ENCODE measurements at regions not wholly inside any gene's neighbourhood (a gene's known extent, or its start where the extent isn't known, plus 50 kb on each side); places are given as distances from the start of the nearest gene placed in this dataset.

DNA sequence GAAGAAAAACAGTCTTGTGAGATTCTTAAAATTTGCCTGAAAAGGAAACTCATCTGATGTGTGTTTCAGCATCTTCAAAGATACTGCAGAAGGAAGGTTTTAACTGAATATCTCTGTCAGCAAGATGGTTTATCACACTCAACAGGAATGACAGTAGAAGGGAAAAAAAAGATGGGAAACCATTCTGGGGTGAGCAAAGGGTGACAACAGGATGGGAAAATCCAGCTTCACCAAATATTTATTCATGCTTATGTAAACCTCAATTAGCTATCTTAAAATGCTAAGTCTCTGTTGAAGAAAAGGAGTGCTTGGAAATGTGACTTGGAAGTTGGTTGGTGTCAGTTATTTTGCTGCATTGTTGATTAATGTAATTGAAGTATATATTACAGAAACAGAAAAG, 82.2 kb downstream of the FZD1 start (continued):
- TF ChIP-seq, protein P1, sequence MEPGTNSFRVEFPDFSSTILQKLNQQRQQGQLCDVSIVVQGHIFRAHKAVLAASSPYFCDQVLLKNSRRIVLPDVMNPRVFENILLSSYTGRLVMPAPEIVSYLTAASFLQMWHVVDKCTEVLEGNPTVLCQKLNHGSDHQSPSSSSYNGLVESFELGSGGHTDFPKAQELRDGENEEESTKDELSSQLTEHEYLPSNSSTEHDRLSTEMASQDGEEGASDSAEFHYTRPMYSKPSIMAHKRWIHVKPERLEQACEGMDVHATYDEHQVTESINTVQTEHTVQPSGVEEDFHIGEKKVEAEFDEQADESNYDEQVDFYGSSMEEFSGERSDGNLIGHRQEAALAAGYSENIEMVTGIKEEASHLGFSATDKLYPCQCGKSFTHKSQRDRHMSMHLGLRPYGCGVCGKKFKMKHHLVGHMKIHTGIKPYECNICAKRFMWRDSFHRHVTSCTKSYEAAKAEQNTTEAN (CRISPR knock-in tag; conservative IDR thresholded peaks at IDR 0.05) = no peak
- TF ChIP-seq ZNF567 (CRISPR knock-in tag; IDR thresholded peaks at IDR 0.05; ENCODE audit: borderline replicate concordance) (no peak), NFKB2 (CRISPR knock-in tag; IDR thresholded peaks at IDR 0.05; ENCODE audit: borderline replicate concordance) (no peak), NFRKB (IDR thresholded peaks at IDR 0.05) (no peak), EEA1 (CRISPR knock-in tag; IDR thresholded peaks at IDR 0.05; ENCODE audit: borderline replicate concordance) (no peak), TBX2 (CRISPR knock-in tag; IDR thresholded peaks at IDR 0.05; ENCODE audit: borderline replicate concordance) (no peak), DNMT3B (CRISPR knock-in tag; conservative IDR thresholded peaks at IDR 0.05) (no peak)
- TF ChIP-seq, protein P2, sequence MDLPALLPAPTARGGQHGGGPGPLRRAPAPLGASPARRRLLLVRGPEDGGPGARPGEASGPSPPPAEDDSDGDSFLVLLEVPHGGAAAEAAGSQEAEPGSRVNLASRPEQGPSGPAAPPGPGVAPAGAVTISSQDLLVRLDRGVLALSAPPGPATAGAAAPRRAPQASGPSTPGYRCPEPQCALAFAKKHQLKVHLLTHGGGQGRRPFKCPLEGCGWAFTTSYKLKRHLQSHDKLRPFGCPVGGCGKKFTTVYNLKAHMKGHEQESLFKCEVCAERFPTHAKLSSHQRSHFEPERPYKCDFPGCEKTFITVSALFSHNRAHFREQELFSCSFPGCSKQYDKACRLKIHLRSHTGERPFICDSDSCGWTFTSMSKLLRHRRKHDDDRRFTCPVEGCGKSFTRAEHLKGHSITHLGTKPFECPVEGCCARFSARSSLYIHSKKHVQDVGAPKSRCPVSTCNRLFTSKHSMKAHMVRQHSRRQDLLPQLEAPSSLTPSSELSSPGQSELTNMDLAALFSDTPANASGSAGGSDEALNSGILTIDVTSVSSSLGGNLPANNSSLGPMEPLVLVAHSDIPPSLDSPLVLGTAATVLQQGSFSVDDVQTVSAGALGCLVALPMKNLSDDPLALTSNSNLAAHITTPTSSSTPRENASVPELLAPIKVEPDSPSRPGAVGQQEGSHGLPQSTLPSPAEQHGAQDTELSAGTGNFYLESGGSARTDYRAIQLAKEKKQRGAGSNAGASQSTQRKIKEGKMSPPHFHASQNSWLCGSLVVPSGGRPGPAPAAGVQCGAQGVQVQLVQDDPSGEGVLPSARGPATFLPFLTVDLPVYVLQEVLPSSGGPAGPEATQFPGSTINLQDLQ (CRISPR knock-in tag; IDR thresholded peaks at IDR 0.05) = no peak

DNA sequence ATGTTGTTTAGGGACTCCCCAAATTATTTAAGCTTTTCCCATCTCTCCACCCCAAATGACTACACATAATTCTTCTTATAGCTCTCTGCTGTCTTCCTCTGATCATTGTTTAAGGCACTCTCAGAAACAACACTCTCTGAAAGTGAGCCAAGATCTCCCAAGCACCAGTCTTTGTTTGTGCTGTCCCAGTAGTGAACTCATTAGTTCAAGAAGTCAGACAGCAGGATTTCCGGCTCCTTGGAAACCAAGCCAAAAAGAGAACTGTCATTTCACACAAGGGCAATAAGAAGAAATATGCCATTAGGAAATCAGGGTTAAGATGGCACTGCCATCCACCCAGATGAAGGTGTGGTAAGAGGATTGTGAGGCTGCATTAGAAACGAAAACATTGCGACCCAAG, 83.1 kb downstream of the FZD1 start:
- CTCF ChIA-PET (ENCODE audit: low intra/inter-chr PET ratio, low total read pairs) = no interaction called here
- WGBS (ENCODE audit: low lambda C conversion rate) = 0% methylated on average over 3 of the region's 3 CpGs
- ATAC-seq (no peak), FAIRE-seq (no peak), DNase-seq (ENCODE audit: low spot score) (no peak)
- Histone ChIP-seq H3K4me3 (replicated peaks in 1 of 3; ENCODE audit: insufficient read depth in 1 of 3, low read depth in 2 of 3, low read length in 3 of 3) (no peak overlapping the region), H3K4me2 (ENCODE audit: low read depth, low read length) (no peak overlapping the region), H4K20me1 (ENCODE audit: insufficient read depth, low read length) (no peaks in the 10 kb centered on the region), H3K4me1 (ENCODE audit: insufficient read depth, low read length) (no peaks in the 10 kb centered on the region), H3K79me2 (ENCODE audit: insufficient read depth, low read length) (no peaks in the 10 kb centered on the region), H3K27me3 (ENCODE audit: control insufficient read depth in 1 of 2, insufficient read depth in 2 of 2, low read length in 2 of 2) (0 out of 5 replicates have a peak, but pooled peaks cover 0 to 3% of the 10 kb centered on the region in 2 experiments), H3K36me3 (replicated peaks in 1 of 2; ENCODE audit: control insufficient read depth in 1 of 2, insufficient read depth in 2 of 2, low read length in 2 of 2) (no peaks in the 10 kb centered on the region), H3K9ac (ENCODE audit: insufficient read depth, low read depth, low read length) (no peak overlapping the region), H3K27ac (ENCODE audit: extremely low read length, insufficient read depth, low read length) (no peak overlapping the region), H3K9me3 (ENCODE audit: low read length) (no peaks in the 10 kb centered on the region), H2AFZ (ENCODE audit: low read length) (no peak overlapping the region)
- POLR2A ChIA-PET = no interaction called here
- no TSS peak for BruUV-seq (replicated peaks)
- intact Hi-C loops (cut with micrococcal nuclease; ENCODE audit: unreplicated experiment) = no loop called here
- in situ Hi-C loops (cut with HindIII; ENCODE audit: extremely low pct_ligation_motif_present, low pct_unique_long_range_greater_than_20kb) = no loop called here
- no peak for TF ChIP-seq ZNF883 (CRISPR knock-in tag; IDR thresholded peaks at IDR 0.05; ENCODE audit: not compliant biosample characterization)
- no peak for TF ChIP-seq POLR2AphosphoS5 (IDR thresholded peaks at IDR 0.05; ENCODE audit: low read depth, low read length)
- TF ChIP-seq, protein P3, sequence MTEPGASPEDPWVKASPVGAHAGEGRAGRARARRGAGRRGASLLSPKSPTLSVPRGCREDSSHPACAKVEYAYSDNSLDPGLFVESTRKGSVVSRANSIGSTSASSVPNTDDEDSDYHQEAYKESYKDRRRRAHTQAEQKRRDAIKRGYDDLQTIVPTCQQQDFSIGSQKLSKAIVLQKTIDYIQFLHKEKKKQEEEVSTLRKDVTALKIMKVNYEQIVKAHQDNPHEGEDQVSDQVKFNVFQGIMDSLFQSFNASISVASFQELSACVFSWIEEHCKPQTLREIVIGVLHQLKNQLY (CRISPR knock-in tag; IDR thresholded peaks at IDR 0.05) = no peak
- TF ChIP-seq TGIF2 (CRISPR knock-in tag; IDR thresholded peaks at IDR 0.05) = no peak
- no peak for TF ChIP-seq ZNF256 (CRISPR knock-in tag; conservative IDR thresholded peaks at IDR 0.05)
- no peak for TF ChIP-seq ZBTB21 (CRISPR knock-in tag; IDR thresholded peaks at IDR 0.05)
- TF ChIP-seq, protein P4, sequence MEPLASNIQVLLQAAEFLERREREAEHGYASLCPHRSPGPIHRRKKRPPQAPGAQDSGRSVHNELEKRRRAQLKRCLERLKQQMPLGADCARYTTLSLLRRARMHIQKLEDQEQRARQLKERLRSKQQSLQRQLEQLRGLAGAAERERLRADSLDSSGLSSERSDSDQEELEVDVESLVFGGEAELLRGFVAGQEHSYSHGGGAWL (CRISPR knock-in tag; IDR thresholded peaks at IDR 0.05) = no peak
- TF ChIP-seq ZNF781 (CRISPR knock-in tag; IDR thresholded peaks at IDR 0.05; ENCODE audit: borderline replicate concordance, not compliant biosample characterization) = no peak
- no peak for TF ChIP-seq ISL2 (CRISPR knock-in tag; IDR thresholded peaks at IDR 0.05)
- TF ChIP-seq U2AF1 (optimal IDR thresholded peaks at IDR 0.05; ENCODE audit: low read depth, low read length) = no peak
- no peak for TF ChIP-seq TOE1 (CRISPR knock-in tag; IDR thresholded peaks at IDR 0.05)
- TF ChIP-seq, protein P5, sequence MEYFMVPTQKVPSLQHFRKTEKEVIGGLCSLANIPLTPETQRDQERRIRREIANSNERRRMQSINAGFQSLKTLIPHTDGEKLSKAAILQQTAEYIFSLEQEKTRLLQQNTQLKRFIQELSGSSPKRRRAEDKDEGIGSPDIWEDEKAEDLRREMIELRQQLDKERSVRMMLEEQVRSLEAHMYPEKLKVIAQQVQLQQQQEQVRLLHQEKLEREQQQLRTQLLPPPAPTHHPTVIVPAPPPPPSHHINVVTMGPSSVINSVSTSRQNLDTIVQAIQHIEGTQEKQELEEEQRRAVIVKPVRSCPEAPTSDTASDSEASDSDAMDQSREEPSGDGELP (IDR thresholded peaks at IDR 0.05; ENCODE audit: borderline replicate concordance, low read depth) = no peak

Data from HepG2 (cell line).